PC-3 (cell line): ENCODE measurements at regions not wholly inside any gene's neighbourhood (a gene's known extent, or its start where the extent isn't known, plus 50 kb on each side); places are given as distances from the start of the nearest gene placed in this dataset.

Experiments
- CTCF ChIP-seq: fragments of 300-600 bp; sonication (generic); conservative IDR thresholded peaks from 2 replicates; pipeline ENCODE4 v1.5.1; 2017; ENCODE audit warnings: antibody characterized with exemption, low read depth, mild to moderate bottlenecking, low read length
- EZH2 ChIP-seq: fragments of 300-600 bp; sonication (generic); IDR thresholded peaks from one replicate; pipeline ENCODE4 v1.6.1; 2017; ENCODE audit warnings: antibody characterized with exemption, mild to moderate bottlenecking, low read length; ENCODE audit not compliant: unreplicated experiment
- EZH2phosphoT487 ChIP-seq: fragments of 300-600 bp; sonication (generic); IDR thresholded peaks from 2 replicates; pipeline ENCODE4 v1.6.1; 2018; ENCODE audit warnings: mild to moderate bottlenecking, antibody characterized with exemption, low read length, borderline replicate concordance

GRCh38 chr2:142467321-142467720 lies 336.5 kb upstream of the LRP1B start:
- TF ChIP-seq CTCF (no peak), EZH2 (no peak), EZH2phosphoT487 (no peak)
